Uterus (tissue), 3 donors: ENCODE measurements at regions not wholly inside any gene's neighbourhood (a gene's known extent, or its start where the extent isn't known, plus 50 kb on each side); places are given as distances from the start of the nearest gene placed in this dataset.
"Not testable (repeated sequence)": the region's sequence is repeated elsewhere in the genome, so short reads cannot be mapped to it uniquely, and the experiment has no call there.

ENCODE experiments used
- DNase-seq, 2 donors: peaks; one replicate each; pipeline ENCODE4 v3.0.0-alpha.2; 2019 to 2020
- H3K27ac ChIP-seq, 2 donors: fragments of 200-600 bp; sonication (generic); 1 replicate in 1 of 2; 2 replicates in 1 of 2; pipeline ENCODE4 v1.5.1; 2016 to 2018
- H3K27me3 ChIP-seq, 2 donors: fragments of 200-600 bp; sonication (generic); one replicate each; pipeline ENCODE4 v1.5.1; 2018 to 2019; ENCODE audit warnings: control low read depth in 1 of 2
- H3K36me3 ChIP-seq, 2 donors: fragments of 200-600 bp; sonication (generic); one replicate each; pipeline ENCODE4 v1.5.1; 2019; ENCODE audit warnings: control low read depth in 1 of 2
- H3K4me1 ChIP-seq, 2 donors: fragments of 200-600 bp; sonication (generic); one replicate each; pipeline ENCODE4 v1.5.1; 2018 to 2019; ENCODE audit warnings: control low read depth in 1 of 2
- H3K4me3 ChIP-seq, 2 donors: fragments of 200-600 bp; sonication (generic); 1 replicate in 1 of 2; 2 replicates in 1 of 2; pipeline ENCODE4 v1.5.1; 2018 to 2019; ENCODE audit warnings: mild to moderate bottlenecking in 1 of 2
- H3K9me3 ChIP-seq, 2 donors: fragments of 200-600 bp; sonication (generic); one replicate each; pipeline ENCODE4 v1.5.1; 2019; ENCODE audit warnings: control low read depth in 1 of 2
- CTCF ChIP-seq, 4 experiments: fragments of 200-600 bp in 2 of 4; fragments of 450-650 bp in 2 of 4; sonication (generic) in 2 of 4; IDR thresholded peaks; one replicate each; pipeline ENCODE4 v1.5.1; 2016 to 2019; ENCODE audit warnings: antibody characterized with exemption in 4 of 4, mild to moderate bottlenecking in 2 of 4, moderate library complexity in 1 of 4
- POLR2A ChIP-seq, 2 donors: fragments of 450-650 bp; IDR thresholded peaks; one replicate each; pipeline ENCODE4 v1.6.1; 2016; ENCODE audit warnings: antibody characterized with exemption in 2 of 2, mild to moderate bottlenecking in 1 of 2, moderate library complexity in 1 of 2
- intact Hi-C: fragments of 100-400 bp; cut with DNase I; formaldehyde crosslinking; loops from one replicate; pipeline ENCODE4 v1.15.1; 2023; ENCODE audit warnings: low total_unique reads
- donor health status: DM: yes; HTN: yes; CAD: no.

DNA sequence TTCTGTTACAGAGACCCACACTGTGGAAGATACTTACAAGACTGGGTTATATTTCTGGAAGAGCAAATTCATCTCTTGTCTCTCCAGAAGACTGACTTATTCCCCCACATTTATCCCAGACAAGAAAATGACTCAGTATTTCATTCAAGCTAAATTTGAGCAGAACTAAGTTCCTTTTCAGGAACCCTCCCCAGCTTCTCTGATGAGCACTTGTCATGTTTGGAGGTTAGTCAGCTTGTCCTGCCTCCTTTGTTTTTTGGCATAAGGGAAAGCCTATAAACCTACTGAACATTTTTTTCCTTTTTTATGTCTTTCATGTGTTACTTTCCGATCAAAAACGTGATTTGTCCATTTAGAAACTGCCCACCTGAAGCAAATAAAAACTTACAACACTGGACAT, 198.0 kb downstream of the C16orf95 start:
- intact Hi-C loops, result no loop called here
- no peak overlapping the region for H3K4me3 ChIP-seq

GRCh38 chr16:87119748-87120147, 197.4 kb downstream of the C16orf95 start:
- Histone ChIP-seq H3K9me3 (no peaks in the 10 kb centered on the region), H3K36me3 (no peaks in the 10 kb centered on the region), H3K4me3 (no peak overlapping the region), H3K4me1 (no peaks in the 10 kb centered on the region), H3K27me3 (no peaks in the 10 kb centered on the region), H3K27ac (no peak overlapping the region)
- no peak for TF ChIP-seq CTCF (IDR thresholded peaks at IDR 0.05)
- no peak for TF ChIP-seq POLR2A (IDR thresholded peaks at IDR 0.05)
- intact Hi-C loops, result no loop called here
- DNase-seq, result no peak

More for the DNA sequence above, 198.0 kb downstream of the C16orf95 start:
- TF ChIP-seq POLR2A (IDR thresholded peaks at IDR 0.05) (no peak), CTCF (IDR thresholded peaks at IDR 0.05) (no peak)
- no peak overlapping the region for H3K27ac ChIP-seq
- no peaks in the 10 kb centered on the region for H3K36me3 ChIP-seq
- H3K4me1 ChIP-seq, result no peaks in the 10 kb centered on the region
- H3K9me3 ChIP-seq, result no peaks in the 10 kb centered on the region
- DNase-seq, result no peak
- H3K27me3 ChIP-seq, result no peaks in the 10 kb centered on the region

- no peaks in the 10 kb centered on the region for H3K36me3 ChIP-seq
- H3K27ac ChIP-seq, result no peak overlapping the region
- no peaks in the 10 kb centered on the region for H3K9me3 ChIP-seq
- H3K27me3 ChIP-seq, result no peaks in the 10 kb centered on the region
- TF ChIP-seq CTCF (IDR thresholded peaks at IDR 0.05) (no peak), POLR2A (IDR thresholded peaks at IDR 0.05) (no peak)
- peaks cover 0 to 3% of the 10 kb centered on the region in 2 donors for H3K4me1 ChIP-seq
- DNase-seq, result no peak
- no peak overlapping the region for H3K4me3 ChIP-seq
- intact Hi-C loops, result no loop called here
These were observed 195.4 kb downstream of the C16orf95 start for GRCh38 chr16:87121816-87122215.

- no peaks in the 10 kb centered on the region for H3K36me3 ChIP-seq
- peaks cover 0 to 5% of the 10 kb centered on the region in 2 donors for H3K4me1 ChIP-seq
- no peaks in the 10 kb centered on the region for H3K9me3 ChIP-seq
- H3K27ac ChIP-seq, result no peak overlapping the region
- DNase-seq, result no peak
- H3K4me3 ChIP-seq, result no peak overlapping the region
- intact Hi-C loops, result no loop called here
- no peak for TF ChIP-seq CTCF (IDR thresholded peaks at IDR 0.05)
- no peak for TF ChIP-seq POLR2A (IDR thresholded peaks at IDR 0.05)
- no peaks in the 10 kb centered on the region for H3K27me3 ChIP-seq
These were observed 193.7 kb downstream of the C16orf95 start for GRCh38 chr16:87123356-87124001.

DNA sequence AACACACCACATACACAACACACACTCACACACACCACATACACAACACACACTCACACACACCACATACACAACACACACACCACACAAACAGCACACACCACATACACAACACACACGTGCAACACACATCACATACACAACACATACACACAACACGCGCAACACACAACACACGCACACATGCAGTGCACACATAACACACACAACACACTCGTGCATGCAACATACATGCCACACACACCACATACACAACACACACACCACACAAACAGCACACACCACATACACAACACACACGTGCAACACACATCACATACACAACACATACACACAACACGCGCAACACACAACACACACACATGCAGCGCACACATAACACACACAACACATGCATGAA, 192.8 kb downstream of the C16orf95 start:
- H3K27me3 ChIP-seq, H3K27ac ChIP-seq: not testable (repeated sequence)

More for the DNA sequence above, 192.8 kb downstream of the C16orf95 start:
- DNase-seq, H3K36me3 ChIP-seq, intact Hi-C loops, H3K4me3 ChIP-seq, H3K9me3 ChIP-seq, H3K4me1 ChIP-seq: not testable (repeated sequence)
